HG03558 (cell line): ENCODE measurements at regions not wholly inside any gene's neighbourhood (a gene's known extent, or its start where the extent isn't known, plus 50 kb on each side); places are given as distances from the start of the nearest gene placed in this dataset.
"Not testable (repeated sequence)": the region's sequence is repeated elsewhere in the genome, so short reads cannot be mapped to it uniquely, and the experiment has no call there.

Experiments
- ATAC-seq: cut with Tn5 transposase; IDR thresholded peaks from one replicate; pipeline ENCODE4 v1.9.1; 2021; ENCODE audit warnings: moderate number of reproducible peaks; ENCODE audit not compliant: unreplicated experiment; ENCODE audit errors: extremely low read depth

GRCh38 chr13:22880741-22881720 is 299.7 kb upstream of the SGCG start:
- ATAC-seq = no peak

- not testable (repeated sequence) for ATAC-seq
These were observed 298.8 kb upstream of the SGCG start for GRCh38 chr13:22881721-22882608.

DNA sequence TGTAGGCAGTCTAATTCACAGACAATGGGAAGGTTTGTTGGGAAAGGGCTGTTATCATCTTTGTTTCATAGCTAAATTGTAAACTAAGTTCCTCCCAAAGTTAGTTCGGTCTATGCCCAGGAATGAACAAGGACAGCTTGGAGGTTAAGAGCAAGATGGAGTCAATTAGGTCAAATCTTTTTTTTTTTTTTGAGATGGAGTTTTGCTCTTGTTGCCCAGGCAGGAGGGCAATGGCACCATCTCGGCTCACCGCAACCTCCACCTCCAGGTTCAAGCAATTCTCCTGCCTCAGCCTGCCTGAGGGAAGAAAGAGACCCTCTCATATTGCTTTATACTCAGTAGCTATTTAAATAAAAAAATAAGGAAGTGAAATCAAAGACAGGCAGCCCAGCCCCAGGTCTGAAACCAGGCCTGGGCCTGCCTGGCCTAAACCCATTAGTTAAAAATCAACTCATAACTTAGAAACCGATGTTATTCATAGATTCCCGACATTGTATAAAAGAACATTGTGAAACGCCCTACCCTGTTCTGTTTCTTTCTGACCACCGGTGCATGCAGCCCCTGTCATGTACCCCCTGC is 297.4 kb upstream of the SGCG start:
- ATAC-seq = no peak

- ATAC-seq = no peak
These were observed 296.8 kb upstream of the SGCG start for GRCh38 chr13:22883956-22884355.

GRCh38 chr13:22886061-22886460 is 294.7 kb upstream of the SGCG start:
- ATAC-seq = not testable (repeated sequence)

- ATAC-seq = not testable (repeated sequence)
These were observed 291.4 kb upstream of the SGCG start for GRCh38 chr13:22889376-22889775.

DNA sequence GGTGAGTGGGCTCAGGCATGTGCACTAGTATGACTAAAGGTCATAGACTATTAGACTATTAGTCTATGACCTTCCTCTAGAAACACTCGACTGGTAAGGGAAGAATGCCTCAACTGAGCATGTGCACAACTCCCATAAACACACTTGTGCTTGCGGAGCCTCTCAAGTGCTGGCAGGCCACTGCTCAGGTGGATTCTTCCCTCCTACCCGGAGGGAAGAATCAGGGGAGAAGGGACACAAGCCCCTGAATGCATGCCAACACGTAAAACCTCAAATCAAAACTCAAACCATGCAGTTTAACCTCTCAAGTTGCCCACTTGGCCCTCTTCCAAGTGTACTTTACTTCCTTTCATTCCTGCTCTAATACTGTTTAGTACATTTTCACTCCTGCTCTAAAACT is 287.6 kb upstream of the SGCG start:
- no peak for ATAC-seq

DNA sequence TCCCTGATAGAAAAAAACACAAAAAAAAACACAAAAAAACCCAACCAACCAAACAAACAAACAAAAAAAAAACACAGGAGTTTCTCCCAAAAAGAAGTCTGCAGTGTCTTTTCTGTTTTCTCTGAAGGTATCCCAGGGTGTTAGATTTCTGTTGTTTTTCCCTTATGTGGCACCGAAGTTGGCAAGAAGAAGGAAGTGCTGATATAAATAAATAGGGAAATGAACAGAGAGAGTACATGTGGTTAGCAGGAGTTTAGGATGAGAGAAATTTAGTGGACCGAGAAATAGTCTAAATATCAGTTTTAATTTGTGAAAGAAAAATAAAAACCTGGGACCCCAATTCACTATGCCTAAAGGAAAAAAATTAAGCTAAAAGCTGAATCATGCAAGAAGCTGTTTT is 287.0 kb upstream of the SGCG start:
- no peak for ATAC-seq

DNA sequence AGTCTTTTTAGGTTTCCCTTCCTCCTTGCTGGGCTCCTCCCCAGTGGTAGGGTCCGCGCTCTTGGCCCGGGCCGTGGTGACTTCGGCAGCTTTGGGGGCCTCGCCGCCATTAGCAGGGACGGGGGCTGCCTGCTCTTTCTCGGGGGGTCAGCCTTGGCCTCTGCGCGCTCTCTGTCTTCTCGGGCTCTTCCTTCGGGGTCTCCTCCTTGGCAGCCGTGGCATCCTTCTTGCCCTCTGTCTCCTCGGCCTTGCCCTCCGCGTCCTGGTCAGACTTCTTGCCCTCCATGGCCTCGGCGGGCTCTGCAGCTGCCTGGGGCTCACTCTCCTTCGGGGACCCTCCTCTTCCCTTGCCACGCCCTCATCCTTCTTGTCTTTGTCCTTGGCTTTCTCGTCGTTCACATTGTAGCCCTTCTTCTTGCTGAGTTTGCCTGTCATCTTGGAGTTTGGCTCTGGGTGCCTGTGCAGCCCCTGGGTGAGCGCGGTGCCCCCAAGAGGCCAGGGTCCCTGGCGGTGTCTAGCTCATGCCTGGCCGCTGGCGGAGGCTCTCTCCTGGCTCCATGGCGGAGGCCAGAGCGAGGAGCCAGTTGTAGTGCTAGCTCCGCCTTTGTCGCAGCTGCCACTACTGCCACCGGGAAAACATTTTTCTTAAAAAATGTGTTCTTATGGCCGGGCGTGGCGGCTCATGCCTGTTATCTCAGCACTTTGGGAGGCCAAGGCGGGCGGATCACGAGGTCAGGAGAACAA is 283.0 kb upstream of the SGCG start:
- no peak for ATAC-seq

- ATAC-seq = not testable (repeated sequence)
These were observed 280.3 kb upstream of the SGCG start for GRCh38 chr13:22900416-22900951.

- no peak for ATAC-seq
These were observed 277.5 kb upstream of the SGCG start for GRCh38 chr13:22903301-22903700.

GRCh38 chr13:22903925-22904324 is 276.9 kb upstream of the SGCG start:
- ATAC-seq = no peak

- no peak for ATAC-seq
These were observed 265.2 kb upstream of the SGCG start for GRCh38 chr13:22915442-22916082.

- not testable (repeated sequence) for ATAC-seq
These were observed 264.5 kb upstream of the SGCG start for GRCh38 chr13:22916276-22916675.

DNA sequence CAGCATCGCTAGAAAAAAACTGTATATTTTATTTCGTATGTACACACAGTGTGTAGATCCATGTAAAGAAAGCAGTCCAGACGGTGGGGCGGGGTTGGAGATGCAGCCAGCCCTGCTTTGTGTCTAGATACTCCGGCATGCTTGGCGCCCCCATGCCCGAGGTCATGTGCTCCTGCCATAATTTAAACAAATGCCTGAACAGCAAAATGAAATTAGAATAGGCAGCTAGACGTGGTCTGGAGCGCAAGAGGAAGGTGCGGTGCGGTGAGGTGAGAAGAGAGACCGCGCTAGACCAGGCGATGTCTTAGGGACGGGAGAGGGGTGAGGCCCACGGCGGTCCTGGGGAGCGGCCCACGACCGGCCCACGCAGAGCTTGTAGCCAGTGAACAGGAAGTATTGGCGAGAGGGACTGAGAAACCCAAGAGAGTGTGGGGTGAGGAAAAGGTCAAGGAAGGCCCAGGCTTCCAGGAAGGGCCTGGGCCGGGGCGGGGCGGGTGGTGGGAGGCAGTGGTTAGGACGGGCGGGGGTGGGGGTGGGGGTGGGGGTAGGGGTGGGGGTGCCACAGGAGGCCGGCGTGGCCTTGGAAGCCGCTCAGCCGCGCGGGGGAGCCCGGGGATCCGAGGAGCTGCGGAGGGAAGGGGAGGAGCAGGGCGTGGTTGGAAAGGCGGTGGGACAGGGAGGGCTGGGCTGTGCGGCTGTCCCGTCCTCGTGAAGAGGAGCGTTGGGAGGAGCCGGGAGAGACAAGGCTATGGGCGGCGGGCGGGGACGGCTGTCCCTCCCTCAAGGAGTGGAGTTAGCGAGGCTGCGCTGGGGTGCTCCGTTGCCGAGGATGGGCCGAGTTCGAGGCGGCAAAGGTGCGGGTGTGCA is 254.7 kb upstream of the SGCG start:
- no peak for ATAC-seq

DNA sequence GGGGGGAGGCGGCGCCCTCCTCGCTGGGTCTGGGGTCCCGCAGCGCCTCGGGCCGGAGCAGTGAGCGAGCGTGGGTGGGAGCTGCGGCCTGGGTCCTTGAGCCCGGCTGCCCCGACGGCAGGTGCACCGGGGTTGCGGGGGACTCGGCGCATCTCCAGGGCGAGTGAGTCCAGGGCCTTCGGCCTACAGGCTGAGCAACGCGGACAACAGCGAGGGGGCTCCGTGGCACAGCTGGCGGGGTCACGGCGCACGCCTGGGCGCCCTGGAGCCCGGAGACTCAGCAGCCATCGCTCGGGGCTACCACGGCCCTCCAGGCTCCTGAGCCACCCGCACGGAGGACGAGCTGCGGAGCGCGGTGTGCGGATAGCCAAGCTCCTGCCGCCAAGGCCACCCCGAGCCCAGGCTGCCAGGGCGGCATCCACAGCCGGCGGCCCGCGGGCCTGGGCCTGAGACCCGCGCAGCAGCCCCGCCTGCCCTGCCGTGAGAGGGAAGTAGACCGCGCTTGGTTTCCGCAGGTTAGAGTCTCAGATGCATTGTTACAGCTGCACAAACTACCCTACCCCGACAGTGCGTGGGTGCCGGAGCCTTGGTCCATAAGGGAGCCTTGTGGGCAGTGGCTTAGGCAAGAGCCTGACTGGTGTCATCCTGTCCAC is 253.9 kb upstream of the SGCG start:
- ATAC-seq = no peak

DNA sequence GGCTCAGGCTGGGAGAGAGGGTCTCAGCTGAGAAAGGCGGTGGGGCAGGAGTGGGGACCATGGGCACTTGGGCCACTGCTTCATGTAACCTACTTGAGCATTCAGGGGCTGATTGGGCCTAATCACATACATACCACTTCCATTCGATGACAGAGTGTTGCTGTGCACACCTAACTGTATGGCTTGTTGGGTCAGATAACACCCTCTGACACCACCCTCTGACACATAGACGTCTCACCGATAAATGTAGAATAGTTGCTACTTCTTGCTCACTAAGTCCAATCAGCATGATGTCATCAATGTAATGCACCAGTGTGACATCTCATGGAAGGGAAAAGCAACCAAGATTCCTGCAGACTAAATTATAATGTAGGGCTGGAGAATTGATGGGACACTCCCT is 252.9 kb upstream of the SGCG start:
- ATAC-seq = not testable (repeated sequence)
